Epithelial cell of esophagus (primary cell): ENCODE measurements at regions not wholly inside any gene's neighbourhood (a gene's known extent, or its start where the extent isn't known, plus 50 kb on each side); places are given as distances from the start of the nearest gene placed in this dataset.

Source experiments
- DNase-seq: peaks from one replicate; pipeline ENCODE4 v3.0.0; 2010; ENCODE audit warnings: low read depth
- H3K4me3 ChIP-seq: 2 replicates; pipeline ENCODE4 v1.5.1; 2011; ENCODE audit warnings: mild to moderate bottlenecking, low read length, control low read depth
- CTCF ChIP-seq: IDR thresholded peaks from 2 replicates; pipeline ENCODE4 v1.5.1; 2011; ENCODE audit warnings: low read depth, mild to moderate bottlenecking, low read length, control low read depth, inconsistent platforms; ENCODE audit not compliant: insufficient read depth; ENCODE audit errors: missing control alignments

GRCh38 chr1:34270181-34270580 lies 93.5 kb downstream of the C1orf94 start:
- DNase-seq = no peak
- no peak for TF ChIP-seq CTCF

GRCh38 chr1:34272152-34272551 lies 95.4 kb downstream of the C1orf94 start:
- no peak overlapping the region for H3K4me3 ChIP-seq
- no peak for DNase-seq
- no peak for TF ChIP-seq CTCF

More at GRCh38 chr1:34270181-34270580, 93.5 kb downstream of the C1orf94 start:
- H3K4me3 ChIP-seq = no peak overlapping the region

GRCh38 chr1:34275150-34275549 lies 98.4 kb downstream of the C1orf94 start:
- TF ChIP-seq CTCF = no peak
- no peak overlapping the region for H3K4me3 ChIP-seq
- DNase-seq = no peak

- DNase-seq = no peak
- TF ChIP-seq CTCF = no peak
- no peak overlapping the region for H3K4me3 ChIP-seq
Observed at GRCh38 chr1:34276606-34277005, 99.9 kb downstream of the C1orf94 start.

- no peak overlapping the region for H3K4me3 ChIP-seq
- DNase-seq = no peak
- TF ChIP-seq CTCF = no peak
Observed at GRCh38 chr1:34277150-34277549, 100.4 kb downstream of the C1orf94 start.

GRCh38 chr1:34278211-34278610 lies 101.5 kb downstream of the C1orf94 start:
- H3K4me3 ChIP-seq = no peak overlapping the region
- no peak for TF ChIP-seq CTCF
- DNase-seq = no peak

- no peak overlapping the region for H3K4me3 ChIP-seq
- no peak for TF ChIP-seq CTCF
Observed at GRCh38 chr1:34279971-34280370, 103.3 kb downstream of the C1orf94 start.

More at GRCh38 chr1:34279971-34280370, 103.3 kb downstream of the C1orf94 start:
- no peak for DNase-seq
